K562 (cell line): ENCODE measurements at regions not wholly inside any gene's neighbourhood (a gene's known extent, or its start where the extent isn't known, plus 50 kb on each side); places are given as distances from the start of the nearest gene placed in this dataset.

Experiments used
- CHD7 ChIP-seq: fragments of 200-600 bp; sonication (generic); IDR thresholded peaks from one replicate; pipeline ENCODE4 v1.6.1; 2012; ENCODE audit warnings: mild to moderate bottlenecking, low read depth, low read length, inconsistent platforms
- MTA1 ChIP-seq: fragments of 450-650 bp; IDR thresholded peaks from 2 replicates; pipeline ENCODE4 v1.6.1; 2017; ENCODE audit warnings: borderline replicate concordance
- PHB2 ChIP-seq: fragments of 450-650 bp; IDR thresholded peaks from 2 replicates; pipeline ENCODE4 v1.6.1; 2017; ENCODE audit warnings: low read depth
- ZNF3 ChIP-seq: fragments of 250-450 bp; sonication (Bioruptor Pico); IDR thresholded peaks from 2 replicates; pipeline ENCODE4 v1.5.0; 2021; ENCODE audit warnings: mild to moderate bottlenecking, moderate library complexity
- TF ChIP-seq, protein P1 (sequence below): fragments of 250-450 bp; sonication (Bioruptor Pico); IDR thresholded peaks from 2 replicates; pipeline ENCODE4 v1.8.0; 2021; ENCODE audit warnings: moderate library complexity, mild to moderate bottlenecking, inconsistent platforms

DNA sequence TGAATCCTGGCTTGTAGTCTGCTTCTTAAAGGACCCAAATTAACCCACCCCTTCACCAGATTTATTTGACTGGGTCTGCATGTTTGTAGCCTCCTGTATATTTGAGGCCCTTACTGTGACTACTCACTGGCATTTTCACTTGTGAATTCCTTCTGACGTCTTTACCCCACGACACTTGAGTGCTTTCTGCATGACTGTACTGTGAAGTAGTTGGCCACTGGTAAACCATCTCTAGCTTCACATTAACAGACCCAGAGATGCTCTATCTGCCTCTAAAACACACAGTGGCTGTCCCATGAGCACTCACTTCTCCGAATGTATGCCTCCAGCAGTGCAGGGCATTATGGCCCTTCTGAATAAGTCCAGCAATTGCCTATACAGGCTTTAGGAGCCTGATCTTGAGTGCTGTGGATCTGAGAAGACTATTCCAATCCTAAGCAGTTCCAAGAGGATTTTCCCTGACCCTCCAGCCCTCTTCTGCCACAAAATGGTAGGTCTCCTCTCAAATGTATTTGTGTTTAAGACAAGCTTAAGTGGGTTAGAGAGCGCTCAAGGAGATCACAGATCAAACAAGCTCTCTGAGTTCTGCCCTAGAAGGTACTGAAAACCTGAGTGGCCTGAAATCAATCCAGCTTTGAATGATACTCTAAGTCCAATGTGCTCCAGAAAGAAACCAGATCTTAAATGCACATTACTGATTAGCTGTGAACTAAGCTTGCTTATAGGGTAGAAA, 534.7 kb downstream of the RPS29 start (continued):
- TF ChIP-seq CHD7 (no peak), PHB2 (no peak), MTA1 (no peak), ZNF3 (CRISPR knock-in tag) (no peak)
- TF ChIP-seq, protein P1, sequence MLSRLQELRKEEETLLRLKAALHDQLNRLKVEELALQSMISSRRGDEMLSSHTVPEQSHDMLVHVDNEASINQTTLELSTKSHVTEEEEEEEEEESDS (CRISPR knock-in tag), result no peak
